Muscle layer of colon (tissue), 2 donors: ENCODE measurements at regions not wholly inside any gene's neighbourhood (a gene's known extent, or its start where the extent isn't known, plus 50 kb on each side); places are given as distances from the start of the nearest gene placed in this dataset.

ENCODE experiments used
- H3K27ac ChIP-seq: one replicate; pipeline ENCODE4 v1.7.0; 2013; ENCODE audit warnings: low read depth, mild to moderate bottlenecking, low read length, moderate library complexity
- H3K27me3 ChIP-seq, 2 donors: one replicate each; pipeline ENCODE4 v1.7.0; 2013; ENCODE audit warnings: low read length in 2 of 2, mild to moderate bottlenecking in 2 of 2; ENCODE audit not compliant: insufficient read depth in 2 of 2, control insufficient read depth in 1 of 2
- H3K36me3 ChIP-seq: one replicate; pipeline ENCODE4 v1.7.0; 2013; ENCODE audit warnings: mild to moderate bottlenecking, low read length; ENCODE audit not compliant: insufficient read depth
- H3K4me1 ChIP-seq: one replicate; pipeline ENCODE4 v1.7.0; 2013; ENCODE audit warnings: mild to moderate bottlenecking, low read length; ENCODE audit not compliant: insufficient read depth
- H3K4me3 ChIP-seq, 2 donors: one replicate each; pipeline ENCODE4 v1.7.0; 2013; ENCODE audit warnings: low read length in 2 of 2, low read depth in 1 of 2, mild to moderate bottlenecking in 1 of 2, moderate library complexity in 1 of 2
- H3K9ac ChIP-seq: one replicate; pipeline ENCODE4 v1.7.0; 2013; ENCODE audit warnings: low read length
- H3K9me3 ChIP-seq: one replicate; pipeline ENCODE4 v1.7.0; 2013; ENCODE audit warnings: mild to moderate bottlenecking, low read length
- donor health status: abdominal sarcoma.
- donor health status: Adenocarcinoma of cecum.

- H3K27ac ChIP-seq, result no peak overlapping the region
- no peaks in the 10 kb centered on the region for H3K36me3 ChIP-seq
- no peaks in the 10 kb centered on the region for H3K27me3 ChIP-seq
- H3K9ac ChIP-seq, result no peak overlapping the region
- no peaks in the 10 kb centered on the region for H3K4me1 ChIP-seq
- H3K4me3 ChIP-seq, result no peak overlapping the region
- H3K9me3 ChIP-seq, result no peaks in the 10 kb centered on the region
Measured at GRCh38 chr5:58099257-58099656, 360.6 kb downstream of the PLK2 start.

- H3K4me3 ChIP-seq, result no peak overlapping the region
- H3K9me3 ChIP-seq, result no peaks in the 10 kb centered on the region
- H3K9ac ChIP-seq, result no peak overlapping the region
- H3K36me3 ChIP-seq, result no peaks in the 10 kb centered on the region
- no peak overlapping the region for H3K27ac ChIP-seq
- H3K4me1 ChIP-seq, result no peaks in the 10 kb centered on the region
- no peaks in the 10 kb centered on the region for H3K27me3 ChIP-seq
Measured at GRCh38 chr5:58094031-58094430, 365.9 kb downstream of the PLK2 start.

GRCh38 chr5:58090704-58091103 is 369.2 kb downstream of the PLK2 start:
- Histone ChIP-seq H3K9me3 (no peaks in the 10 kb centered on the region), H3K9ac (no peak overlapping the region), H3K4me1 (no peaks in the 10 kb centered on the region), H3K36me3 (no peaks in the 10 kb centered on the region), H3K27ac (no peak overlapping the region), H3K4me3 (no peak overlapping the region), H3K27me3 (no peaks in the 10 kb centered on the region)

GRCh38 chr5:58088941-58089340 is 370.9 kb downstream of the PLK2 start:
- no peak overlapping the region for H3K27ac ChIP-seq
- H3K27me3 ChIP-seq, result no peaks in the 10 kb centered on the region
- H3K4me1 ChIP-seq, result no peaks in the 10 kb centered on the region
- H3K4me3 ChIP-seq, result no peak overlapping the region
- no peaks in the 10 kb centered on the region for H3K36me3 ChIP-seq
- H3K9ac ChIP-seq, result no peak overlapping the region
- H3K9me3 ChIP-seq, result no peaks in the 10 kb centered on the region

- no peaks in the 10 kb centered on the region for H3K27me3 ChIP-seq
- no peak overlapping the region for H3K27ac ChIP-seq
- no peaks in the 10 kb centered on the region for H3K36me3 ChIP-seq
- H3K4me1 ChIP-seq, result no peaks in the 10 kb centered on the region
- no peak overlapping the region for H3K9ac ChIP-seq
- H3K4me3 ChIP-seq, result no peak overlapping the region
- no peaks in the 10 kb centered on the region for H3K9me3 ChIP-seq
Measured at GRCh38 chr5:58087905-58088304, 372.0 kb downstream of the PLK2 start.

- Histone ChIP-seq H3K27ac (no peak overlapping the region), H3K27me3 (no peaks in the 10 kb centered on the region), H3K9ac (no peak overlapping the region), H3K4me3 (no peak overlapping the region), H3K36me3 (no peaks in the 10 kb centered on the region), H3K9me3 (no peaks in the 10 kb centered on the region), H3K4me1 (no peaks in the 10 kb centered on the region)
Measured at GRCh38 chr5:58087123-58087522, 372.8 kb downstream of the PLK2 start.

- Histone ChIP-seq H3K4me3 (no peak overlapping the region), H3K9me3 (no peaks in the 10 kb centered on the region)
Measured at GRCh38 chr5:58085800-58086199, 374.1 kb downstream of the PLK2 start.

GRCh38 chr5:58081435-58081834 is 378.5 kb downstream of the PLK2 start:
- Histone ChIP-seq H3K27me3 (no peaks in the 10 kb centered on the region), H3K27ac (no peak overlapping the region), H3K9ac (no peak overlapping the region)

More at GRCh38 chr5:58085800-58086199, 374.1 kb downstream of the PLK2 start:
- no peaks in the 10 kb centered on the region for H3K36me3 ChIP-seq
- H3K27me3 ChIP-seq, result no peaks in the 10 kb centered on the region
- H3K4me1 ChIP-seq, result no peaks in the 10 kb centered on the region
- no peak overlapping the region for H3K27ac ChIP-seq
- no peak overlapping the region for H3K9ac ChIP-seq

GRCh38 chr5:58080573-58080972 is 379.3 kb downstream of the PLK2 start:
- Histone ChIP-seq H3K27ac (no peak overlapping the region), H3K27me3 (no peaks in the 10 kb centered on the region), H3K9me3 (no peaks in the 10 kb centered on the region), H3K4me3 (no peak overlapping the region), H3K9ac (no peak overlapping the region), H3K36me3 (no peaks in the 10 kb centered on the region), H3K4me1 (no peaks in the 10 kb centered on the region)

More at GRCh38 chr5:58081435-58081834, 378.5 kb downstream of the PLK2 start:
- Histone ChIP-seq H3K4me1 (no peaks in the 10 kb centered on the region), H3K9me3 (no peaks in the 10 kb centered on the region), H3K36me3 (no peaks in the 10 kb centered on the region), H3K4me3 (no peak overlapping the region)

GRCh38 chr5:58077966-58078365 is 381.9 kb downstream of the PLK2 start:
- H3K4me3 ChIP-seq, result no peak overlapping the region
- H3K4me1 ChIP-seq, result no peaks in the 10 kb centered on the region
- no peaks in the 10 kb centered on the region for H3K9me3 ChIP-seq
- no peak overlapping the region for H3K9ac ChIP-seq
- H3K27me3 ChIP-seq, result no peaks in the 10 kb centered on the region
- H3K27ac ChIP-seq, result no peak overlapping the region
- no peaks in the 10 kb centered on the region for H3K36me3 ChIP-seq

GRCh38 chr5:58077416-58077815 is 382.5 kb downstream of the PLK2 start:
- H3K27ac ChIP-seq, result no peak overlapping the region
- H3K4me3 ChIP-seq, result no peak overlapping the region
- no peaks in the 10 kb centered on the region for H3K9me3 ChIP-seq
- H3K9ac ChIP-seq, result no peak overlapping the region
- H3K4me1 ChIP-seq, result no peaks in the 10 kb centered on the region
- H3K36me3 ChIP-seq, result no peaks in the 10 kb centered on the region
- no peaks in the 10 kb centered on the region for H3K27me3 ChIP-seq

- no peak overlapping the region for H3K4me3 ChIP-seq
- no peaks in the 10 kb centered on the region for H3K4me1 ChIP-seq
- H3K9me3 ChIP-seq, result no peaks in the 10 kb centered on the region
- H3K9ac ChIP-seq, result no peak overlapping the region
- H3K27ac ChIP-seq, result no peak overlapping the region
- H3K36me3 ChIP-seq, result no peaks in the 10 kb centered on the region
- no peaks in the 10 kb centered on the region for H3K27me3 ChIP-seq
Measured at GRCh38 chr5:58076483-58077257, 383.2 kb downstream of the PLK2 start.
